HT1080 (cell line): ENCODE measurements at regions not wholly inside any gene's neighbourhood (a gene's known extent, or its start where the extent isn't known, plus 50 kb on each side); places are given as distances from the start of the nearest gene placed in this dataset.

Experiments
- DNase-seq: peaks from one replicate; pipeline ENCODE4 v3.0.0-alpha.2; 2015; ENCODE audit warnings: low read depth

- no peak for DNase-seq
These were observed 128.1 kb upstream of the RASGRP1 start for GRCh38 chr15:38692789-38693062.

GRCh38 chr15:38695249-38696108, 130.9 kb upstream of the RASGRP1 start:
- DNase-seq = no peak

GRCh38 chr15:38696109-38696727, 131.6 kb upstream of the RASGRP1 start:
- peak; percentile 73 for DNase-seq

DNA sequence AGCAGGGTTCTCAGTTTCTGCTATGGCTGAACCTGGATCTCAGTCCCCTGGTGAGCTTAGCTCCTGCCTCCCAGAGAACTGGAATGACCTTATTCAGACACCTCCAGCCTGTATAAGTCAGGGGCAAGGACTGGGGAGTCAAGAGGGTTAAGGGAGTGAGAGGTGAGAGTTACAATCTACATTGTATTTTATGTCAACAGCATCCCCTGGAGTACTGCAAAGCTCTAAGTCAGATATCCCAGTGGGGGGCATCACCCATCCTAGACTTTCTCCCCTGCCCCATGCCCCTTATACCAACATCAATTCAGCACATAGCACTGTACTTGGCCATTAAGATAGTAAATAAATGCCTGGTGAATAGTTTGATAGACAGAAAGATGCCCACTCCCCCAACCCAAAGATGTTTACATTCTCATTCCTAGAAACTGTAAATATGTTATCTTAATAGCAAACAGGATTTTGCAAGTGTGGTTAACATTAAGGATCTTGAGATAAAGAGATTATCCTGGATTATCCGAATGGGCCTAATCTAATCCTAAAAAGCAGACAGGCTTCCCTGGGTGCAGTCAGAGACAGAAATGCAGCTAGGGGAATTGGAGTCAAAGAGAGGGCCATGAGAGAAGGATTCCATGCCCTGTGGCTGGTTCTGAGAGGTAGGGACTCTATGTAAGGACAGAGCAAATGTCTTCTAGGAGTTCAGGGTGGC, 132.3 kb upstream of the RASGRP1 start:
- DNase-seq = no peak

DNA sequence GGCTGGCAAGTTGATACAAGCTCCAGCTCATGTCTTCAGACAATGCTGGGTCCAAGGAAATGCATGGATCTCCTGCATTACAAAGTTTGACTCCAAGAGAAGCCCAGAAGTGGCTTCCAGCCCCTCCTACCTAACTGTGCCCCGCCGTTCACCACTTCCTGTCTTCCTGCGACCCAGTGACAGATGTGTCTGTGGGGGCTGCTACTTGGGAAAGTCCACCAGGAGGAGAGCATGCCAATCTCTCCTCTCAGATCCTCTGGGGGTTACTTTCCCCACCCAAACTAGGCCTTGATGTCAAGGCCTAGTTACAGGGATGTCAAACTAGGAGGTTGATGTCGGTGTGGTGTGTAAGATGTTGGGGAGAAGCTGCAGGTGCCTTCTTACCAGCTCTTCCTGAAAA, 133.6 kb upstream of the RASGRP1 start:
- no peak for DNase-seq

DNA sequence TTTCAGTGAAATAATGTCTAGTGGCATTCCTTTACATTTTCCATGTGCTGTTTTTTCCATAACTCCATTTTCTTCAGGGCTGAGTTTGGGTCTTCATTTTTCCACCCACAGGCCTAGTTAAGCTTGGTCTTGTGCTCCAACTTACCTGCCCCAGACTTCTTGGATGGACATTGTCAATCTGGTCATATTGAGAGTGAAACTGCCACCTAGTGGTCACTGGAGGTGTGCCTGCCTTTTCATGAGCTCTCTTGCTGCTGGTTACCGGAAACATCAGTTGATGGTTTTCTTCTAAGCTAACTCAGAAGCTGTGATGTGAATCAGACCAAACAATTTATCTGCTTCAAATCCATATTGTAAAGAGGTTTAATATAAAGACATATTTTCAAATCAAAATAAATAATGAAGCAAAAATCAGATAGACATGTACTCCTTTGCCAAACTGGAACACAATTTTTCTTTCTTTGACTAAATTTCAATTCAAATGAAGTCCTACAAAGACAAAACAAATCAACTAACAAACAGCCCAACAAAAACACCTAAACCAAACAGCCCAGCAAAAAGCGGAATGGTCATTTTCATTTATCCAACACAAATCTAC, 135.1 kb upstream of the RASGRP1 start:
- peak; percentile 47 for DNase-seq

- DNase-seq = no peak
These were observed 136.5 kb upstream of the RASGRP1 start for GRCh38 chr15:38701149-38701548.

- DNase-seq = no peak
These were observed 137.7 kb upstream of the RASGRP1 start for GRCh38 chr15:38702178-38702912.

GRCh38 chr15:38705436-38706219, 141.0 kb upstream of the RASGRP1 start:
- no peak for DNase-seq

DNA sequence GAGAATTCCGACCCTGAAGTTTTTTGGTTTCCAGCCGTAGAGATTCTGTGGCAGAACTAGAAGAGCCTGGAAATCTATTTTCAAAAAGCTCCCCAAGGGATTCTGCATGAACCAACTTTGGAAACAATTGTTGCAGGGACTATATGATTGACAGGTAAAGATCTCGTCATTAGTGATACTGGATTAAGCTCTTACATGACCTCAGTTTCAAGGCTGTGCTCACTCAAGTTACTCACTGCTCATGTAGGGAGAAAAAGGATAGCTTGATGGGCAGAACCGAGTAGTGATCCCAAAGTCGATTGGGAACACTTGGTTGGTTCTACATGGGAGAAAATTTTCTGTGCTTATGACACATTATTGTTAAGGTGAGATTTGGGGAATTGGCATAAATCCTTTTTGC, 142.3 kb upstream of the RASGRP1 start:
- no peak for DNase-seq

DNA sequence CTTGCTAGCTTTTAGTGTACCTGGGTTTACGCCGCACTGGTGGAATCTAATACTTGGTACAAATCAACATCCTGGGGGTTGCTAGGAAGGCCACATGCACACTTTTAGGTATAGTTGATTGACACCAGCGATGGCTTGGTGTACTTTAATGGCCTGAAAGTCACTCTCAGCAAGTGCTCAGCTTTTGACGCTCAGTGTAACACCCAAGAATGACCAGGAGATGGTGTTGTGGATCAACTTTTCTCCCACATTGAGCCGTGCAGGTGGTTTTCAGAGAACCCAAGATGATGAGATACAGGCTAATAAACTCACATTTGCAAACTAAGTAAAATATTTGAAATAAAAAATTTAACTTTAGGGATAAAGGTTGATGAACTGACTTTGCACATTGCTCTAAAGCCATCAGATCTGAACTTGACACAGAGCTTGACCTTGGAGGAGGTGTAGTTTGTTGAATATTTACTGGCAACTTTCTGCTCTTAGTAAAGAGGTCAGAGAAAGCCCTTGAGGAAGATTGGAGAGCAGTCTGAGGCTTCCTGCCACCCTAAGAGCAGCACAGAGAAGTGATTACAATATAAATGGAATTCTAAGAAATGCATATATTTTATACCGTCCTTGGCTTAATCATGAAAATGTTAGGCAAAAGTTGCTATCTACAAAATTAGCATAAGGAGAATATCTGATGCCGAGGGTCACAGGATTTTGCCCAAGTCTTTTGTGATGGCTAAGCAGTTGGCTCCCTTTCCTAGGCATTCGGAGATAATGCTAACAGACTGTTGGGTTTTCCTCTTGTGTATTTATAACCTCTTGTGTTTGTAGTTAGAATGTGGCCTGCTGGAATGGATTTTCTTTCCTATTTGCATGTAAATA, 143.4 kb upstream of the RASGRP1 start:
- DNase-seq = peak; percentile 43

DNA sequence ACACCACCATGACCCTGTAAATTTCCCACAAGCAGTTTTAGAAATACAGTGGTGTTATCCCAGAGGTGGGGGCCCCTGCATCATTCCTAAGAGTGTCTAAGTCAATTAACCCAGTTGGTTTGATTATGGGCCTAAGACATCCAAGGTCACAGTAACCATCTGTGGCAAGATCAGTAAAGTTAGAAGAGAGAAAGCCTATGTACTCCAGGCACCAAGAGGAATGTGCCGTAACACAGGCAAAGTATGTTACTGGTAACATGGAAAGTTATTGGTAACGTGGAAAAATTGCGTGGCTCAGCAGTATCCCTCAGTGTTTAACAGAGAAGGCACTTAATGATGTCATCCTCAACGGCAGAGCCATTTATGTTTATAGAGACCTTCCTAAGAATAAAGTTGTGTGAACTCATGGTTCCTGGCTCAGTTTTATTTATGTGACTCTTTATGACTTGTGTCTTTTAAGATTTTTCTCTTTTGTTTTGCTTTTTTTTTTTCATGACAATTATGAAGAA, 144.1 kb upstream of the RASGRP1 start:
- no peak for DNase-seq

- no peak for DNase-seq
These were observed 144.6 kb upstream of the RASGRP1 start for GRCh38 chr15:38709196-38709595.

- peak; percentile 87 for DNase-seq
These were observed 149.9 kb upstream of the RASGRP1 start for GRCh38 chr15:38714309-38715072.

DNA sequence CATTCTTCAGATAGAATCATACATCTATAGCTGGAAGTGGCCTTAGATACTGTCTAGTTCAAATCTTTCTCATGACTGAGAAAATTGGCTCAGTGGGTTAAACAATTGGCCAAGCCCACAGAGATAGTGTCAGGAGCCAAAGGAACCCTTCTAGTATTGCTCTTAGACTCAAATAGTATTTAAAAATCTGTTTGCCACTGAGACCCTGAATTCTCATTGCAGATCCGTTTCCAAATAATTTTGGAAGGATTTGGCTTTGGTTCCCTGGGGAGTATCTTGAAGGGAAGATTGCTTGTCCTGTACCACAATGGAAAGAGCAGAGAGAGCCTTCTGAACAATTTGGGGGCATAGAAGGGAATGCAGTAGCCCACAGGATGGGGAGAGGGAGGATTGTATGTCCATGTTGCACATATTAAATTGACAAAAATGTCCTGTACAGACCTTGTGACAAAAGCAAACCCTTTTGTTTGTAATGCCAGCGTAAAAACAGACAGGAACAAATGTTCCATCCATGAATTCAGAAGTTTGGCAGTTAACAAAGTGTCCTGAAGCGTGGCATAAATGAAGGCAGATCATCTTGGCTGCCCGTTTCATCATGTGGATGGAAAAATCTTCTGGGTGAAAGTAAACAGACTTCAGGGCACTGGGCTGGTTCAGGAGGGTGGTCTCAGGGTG, 156.4 kb upstream of the RASGRP1 start:
- DNase-seq = no peak

DNA sequence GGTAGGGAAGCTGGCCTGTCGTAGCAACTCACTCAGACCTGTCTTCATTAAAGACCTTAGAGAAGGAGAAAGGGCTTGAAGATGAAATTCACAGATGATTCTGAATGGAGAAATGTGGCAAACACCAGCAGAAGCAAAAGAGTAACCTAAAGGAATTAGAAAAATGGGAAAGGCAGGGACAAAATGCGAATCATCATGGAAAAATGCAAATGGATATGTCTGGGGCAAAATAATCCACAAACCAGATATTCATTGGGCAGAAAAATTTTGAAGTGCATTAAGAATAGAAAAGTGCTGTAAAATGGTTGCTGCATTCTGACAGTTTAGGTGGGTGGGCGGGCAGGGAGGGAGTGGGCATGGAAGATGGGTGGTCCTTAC, 156.9 kb upstream of the RASGRP1 start:
- no peak for DNase-seq

DNA sequence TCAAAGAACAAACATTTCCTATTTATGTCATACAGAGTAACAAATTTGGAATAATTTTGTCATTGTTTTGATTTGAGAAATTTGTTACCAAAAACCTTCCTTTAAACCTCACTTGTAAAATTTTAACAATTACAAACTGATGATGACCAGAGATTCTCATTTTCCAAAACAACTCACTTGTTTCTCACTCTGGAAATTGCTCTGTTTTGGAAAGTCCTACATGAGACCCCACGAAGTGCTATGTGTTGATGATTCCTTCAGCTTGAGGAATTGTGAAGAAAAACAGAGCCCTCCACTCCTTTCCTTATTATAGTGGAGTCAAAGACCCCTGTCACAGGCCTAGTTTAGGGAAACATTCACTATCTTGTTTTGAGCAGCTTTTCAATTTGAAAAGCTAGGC, 157.6 kb upstream of the RASGRP1 start:
- no peak for DNase-seq

DNA sequence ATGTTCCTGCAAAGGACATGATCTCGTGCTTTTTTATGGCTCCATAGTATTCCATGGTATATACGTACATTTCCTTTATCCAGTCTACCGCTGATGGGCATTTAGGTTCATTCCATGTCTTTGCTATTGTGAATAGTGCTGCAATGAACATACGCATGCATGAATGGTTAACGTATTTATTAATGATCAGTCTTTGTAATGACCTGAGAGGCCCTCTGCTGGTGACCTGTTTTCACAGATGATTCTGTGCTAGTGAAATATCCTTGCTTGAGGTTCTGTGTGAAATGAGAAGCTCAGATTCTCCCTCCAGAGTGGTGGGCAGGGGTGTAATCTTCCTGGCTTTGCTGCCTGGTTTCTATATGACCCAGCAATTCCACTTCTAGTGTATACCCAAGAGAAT, 160.2 kb upstream of the RASGRP1 start:
- DNase-seq = no peak
